Stimulated activated CD4-positive, alpha-beta T cell treated with anti-CD3 and anti-CD28 coated beads, Interleukin-2, amount 100 ng/mL, for 24 hours (primary cell): ENCODE measurements at regions not wholly inside any gene's neighbourhood (a gene's known extent, or its start where the extent isn't known, plus 50 kb on each side); places are given as distances from the start of the nearest gene placed in this dataset.

Source experiments
- DNase-seq, 2 donors: peaks; one replicate each; pipeline ENCODE4 v3.0.0-alpha.2; 2020

DNA sequence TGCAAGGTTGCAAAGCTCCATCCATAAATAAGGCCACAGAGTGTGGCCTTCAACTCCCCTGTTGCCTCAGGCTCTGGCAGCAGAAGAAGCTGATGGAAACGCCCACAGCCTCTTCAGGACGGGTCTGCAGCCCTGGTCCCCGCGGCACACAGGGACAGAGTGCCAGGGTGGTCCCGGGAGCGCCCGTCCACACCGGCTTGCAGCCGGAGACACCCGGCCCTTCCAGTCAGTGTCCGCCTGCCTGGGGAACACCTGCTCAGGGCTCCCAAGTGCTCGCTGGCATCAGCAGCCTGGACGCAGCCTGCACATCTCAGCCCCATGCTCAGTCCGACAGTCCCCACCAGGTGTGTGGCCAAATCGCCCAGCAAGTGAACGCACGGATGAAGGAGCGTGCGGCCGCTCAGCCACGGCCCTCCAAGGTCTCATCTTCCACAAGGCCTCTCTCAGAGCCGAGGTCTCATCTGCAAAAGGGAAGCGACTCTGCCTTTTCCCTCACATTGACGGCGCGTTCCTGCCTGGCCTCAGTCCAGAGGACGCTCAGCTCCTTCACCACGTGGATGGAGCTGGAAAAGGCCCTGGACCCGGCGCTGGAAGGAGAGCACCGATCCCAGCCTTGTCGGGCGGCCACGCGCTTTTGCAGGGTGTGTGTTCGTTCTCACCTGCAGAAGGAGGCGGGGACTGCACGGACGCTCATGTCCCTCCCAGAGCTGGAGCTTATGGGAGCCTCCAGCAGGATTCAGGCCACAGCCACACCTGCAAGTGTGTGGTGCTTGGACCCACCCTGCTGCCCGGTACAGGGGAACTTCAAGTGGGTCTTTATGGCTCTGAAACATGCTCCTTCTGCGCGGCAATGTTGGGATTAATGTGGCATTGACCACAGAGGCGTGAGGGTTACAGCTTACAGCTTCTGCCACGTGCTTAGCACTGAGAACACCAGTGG is 180.4 kb downstream of the DLL1 start:
- DNase-seq = peak in 1 of 2 donors; percentile 13

- DNase-seq = peak in 1 of 2 donors; percentile 2
Observed at GRCh38 chr6:170108890-170109587, 181.8 kb downstream of the DLL1 start.

GRCh38 chr6:170108456-170108855 is 182.4 kb downstream of the DLL1 start:
- DNase-seq = peak in 1 of 2 donors; percentile 11

GRCh38 chr6:170107606-170108222 is 183.2 kb downstream of the DLL1 start:
- DNase-seq = peak in 1 of 2 donors; percentile 0

DNA sequence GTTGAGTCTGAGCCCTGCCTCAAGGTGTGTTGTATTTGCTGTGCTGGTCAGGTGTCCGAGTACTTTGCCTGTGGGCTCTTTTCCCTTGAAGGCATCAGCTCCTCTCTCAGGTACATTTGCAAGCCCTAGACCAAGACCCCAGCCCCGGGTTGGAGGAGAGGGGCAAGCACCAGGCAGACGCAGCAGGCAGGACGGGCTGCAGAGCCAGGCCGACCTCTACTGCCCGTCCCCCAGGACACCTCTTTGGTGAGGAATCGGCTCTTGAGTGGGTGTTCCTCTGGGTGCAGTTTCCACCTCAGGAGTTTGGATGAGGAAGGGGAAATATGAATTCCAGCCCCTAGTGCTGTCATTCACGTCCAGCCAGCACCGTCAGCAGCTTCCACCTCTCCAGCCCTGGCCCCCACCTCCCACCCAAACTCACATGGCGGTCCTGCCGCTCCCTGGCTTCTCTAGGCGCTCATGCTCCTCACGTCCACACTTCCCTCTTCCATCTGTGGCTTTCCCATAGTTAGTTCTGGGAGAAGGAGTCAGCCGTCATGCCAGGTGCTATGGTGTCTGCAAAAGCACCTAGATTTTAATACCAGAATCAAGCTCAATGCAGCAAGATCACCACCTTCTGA is 183.9 kb downstream of the DLL1 start:
- DNase-seq = peak in 1 of 2 donors; percentile 1

DNA sequence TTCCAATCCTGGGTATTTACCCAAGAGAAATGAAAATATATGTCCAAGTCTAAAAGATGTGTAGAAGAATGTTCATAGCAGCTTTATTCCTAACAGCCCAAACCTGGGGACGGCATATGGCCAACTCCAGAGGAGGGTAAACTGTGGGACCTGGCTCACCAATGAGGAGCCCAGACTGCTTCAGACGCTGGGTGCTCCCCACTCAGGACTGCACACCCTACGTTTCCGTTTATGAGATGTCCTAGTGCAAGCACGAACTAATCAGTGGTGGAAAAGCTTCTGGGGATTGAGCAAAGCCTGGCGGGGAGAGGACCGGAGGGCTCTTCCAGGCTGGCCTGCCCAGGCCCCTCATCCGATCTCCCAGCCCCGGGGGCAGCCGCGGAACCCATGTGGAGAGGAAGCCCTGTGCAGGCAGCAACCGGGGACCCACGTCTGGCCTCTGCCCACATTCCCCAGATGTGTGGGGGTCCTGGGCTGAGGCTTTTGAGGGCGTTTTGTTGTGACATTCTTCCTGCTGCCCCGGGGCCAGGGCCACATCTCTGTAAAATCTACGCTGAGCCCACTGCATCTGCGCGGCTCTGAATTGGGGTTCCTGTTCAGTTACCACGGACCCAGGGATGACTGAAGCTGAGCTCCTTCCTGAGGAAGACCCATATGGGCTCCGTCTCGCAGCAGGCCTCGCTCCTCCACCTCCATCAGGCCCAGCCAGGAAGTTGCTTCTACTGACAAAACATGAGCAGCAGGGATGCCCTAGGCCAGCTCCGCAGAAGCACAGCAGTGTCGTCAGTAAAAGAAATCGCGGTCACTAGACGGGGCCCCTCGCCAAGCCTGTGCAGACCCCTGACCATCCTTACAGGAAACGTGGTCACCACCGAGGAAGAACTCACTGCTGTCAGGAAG is 188.0 kb downstream of the DLL1 start:
- DNase-seq = no peak

- DNase-seq = peak in 1 of 2 donors; percentile 12
Observed at GRCh38 chr6:170102038-170102437, 188.8 kb downstream of the DLL1 start.

DNA sequence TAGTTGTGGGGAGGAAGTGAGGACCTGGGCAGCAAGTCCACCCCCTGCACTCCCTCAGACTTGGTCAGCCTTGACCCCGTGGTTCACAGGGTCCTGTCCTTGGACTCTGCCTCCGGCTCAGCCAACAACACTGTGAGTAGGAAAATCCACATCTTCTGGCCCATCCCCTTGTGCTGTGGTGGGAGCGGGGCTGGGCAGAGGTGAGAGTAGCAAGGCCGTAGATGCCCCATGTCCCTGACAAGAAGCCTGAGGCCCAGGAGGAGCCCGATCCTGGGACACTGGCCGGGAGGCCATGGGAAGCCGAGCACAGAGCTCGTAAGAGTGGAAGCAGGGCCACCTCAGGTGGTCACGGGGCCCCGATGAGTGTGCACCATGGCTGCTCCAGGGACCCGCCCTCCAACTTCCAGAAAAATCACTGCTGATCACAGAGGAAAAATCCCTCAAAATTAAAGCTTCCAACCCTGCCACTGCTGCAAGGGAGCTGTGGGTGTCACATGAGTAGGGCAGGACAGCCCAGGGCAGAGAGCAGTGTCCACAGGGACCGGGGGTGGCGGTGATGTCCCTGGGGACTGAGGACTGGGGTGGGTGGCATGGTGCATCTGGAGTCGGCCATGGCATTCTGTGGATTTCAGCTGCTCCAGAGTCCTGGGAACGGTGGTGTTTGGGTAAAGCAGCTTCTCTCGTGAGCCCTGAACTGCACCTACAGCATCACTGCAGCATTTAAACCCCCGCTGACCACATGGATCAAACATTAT is 189.4 kb downstream of the DLL1 start:
- peak in 1 of 2 donors; percentile 7 for DNase-seq

DNA sequence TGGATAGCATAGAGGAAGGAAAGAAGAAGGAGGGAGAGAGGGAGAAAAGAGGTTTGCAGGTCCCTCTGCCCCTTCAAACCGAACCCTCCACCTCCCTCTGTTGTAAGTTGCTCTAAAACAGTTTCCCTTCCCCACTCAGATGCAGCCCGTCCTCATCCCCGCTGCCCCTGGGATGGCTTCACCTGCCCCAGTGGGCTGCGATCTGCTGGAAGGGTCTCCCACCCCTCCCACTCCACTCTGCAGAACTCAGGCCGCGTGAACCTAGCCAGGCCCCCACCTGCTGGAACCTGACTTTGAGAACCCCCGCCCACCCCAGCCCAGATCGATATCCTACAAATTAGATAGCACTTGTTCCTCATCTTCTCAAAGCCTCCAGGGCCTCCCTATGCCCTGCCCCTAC is 190.8 kb downstream of the DLL1 start:
- DNase-seq = peak in 1 of 2 donors; percentile 11

DNA sequence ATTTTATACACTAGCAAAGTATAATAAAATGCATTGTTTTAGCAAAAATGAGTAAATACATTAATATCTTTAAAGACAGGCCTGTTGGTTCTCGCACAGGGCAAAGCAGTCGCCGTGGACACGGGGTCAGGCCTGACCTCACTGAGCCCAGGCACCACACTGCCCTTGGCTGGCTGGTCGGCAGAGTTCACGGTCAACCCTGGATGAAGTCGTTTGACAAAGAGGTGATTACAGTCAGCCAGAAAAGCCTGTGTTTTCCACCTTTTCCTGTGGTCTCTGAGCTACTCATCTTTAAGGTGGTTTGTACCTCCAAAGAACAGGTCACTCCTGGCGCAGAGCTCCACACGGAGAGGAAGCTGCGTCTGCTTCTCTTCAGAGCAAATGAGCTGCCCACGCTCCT is 191.5 kb downstream of the DLL1 start:
- peak in 1 of 2 donors; percentile 4 for DNase-seq

- peak in 1 of 2 donors; percentile 8 for DNase-seq
Observed at GRCh38 chr6:170098428-170099170, 192.3 kb downstream of the DLL1 start.

- peak in 1 of 2 donors; percentile 12 for DNase-seq
Observed at GRCh38 chr6:170097505-170098427, 193.1 kb downstream of the DLL1 start.

DNA sequence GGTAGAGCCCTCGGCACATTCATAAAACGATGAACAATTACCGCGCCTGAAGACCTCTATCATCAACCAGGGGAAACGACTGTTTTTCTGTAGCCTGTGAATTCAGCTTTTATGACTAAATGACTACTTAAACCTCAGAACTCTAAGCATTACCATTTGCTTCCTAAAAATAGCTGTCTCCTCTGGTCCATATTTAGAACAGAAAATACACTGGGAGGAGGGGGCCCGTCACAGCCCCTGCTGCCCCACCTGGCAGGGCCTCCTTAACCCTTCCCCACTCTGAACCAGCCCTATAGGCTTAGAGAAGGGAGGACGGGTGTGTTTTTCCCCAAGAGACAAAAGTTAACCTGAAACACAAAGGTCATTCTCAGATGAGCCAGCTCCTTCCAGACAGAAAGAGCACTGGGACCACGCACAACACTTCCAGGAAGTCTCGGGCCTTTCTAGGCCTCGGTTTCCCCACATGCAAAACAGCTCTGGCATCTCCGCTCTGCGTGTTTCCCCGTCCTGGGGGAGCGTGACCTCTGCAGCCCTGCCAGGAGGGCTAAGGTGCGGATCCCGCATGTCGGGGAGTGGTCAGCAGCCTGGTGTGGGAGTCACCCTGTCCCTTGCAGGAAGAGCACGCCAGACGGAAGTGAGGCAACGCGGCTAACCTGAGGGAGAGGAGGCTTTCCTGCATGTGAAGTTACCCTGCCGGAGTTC is 193.9 kb downstream of the DLL1 start:
- no peak for DNase-seq

DNA sequence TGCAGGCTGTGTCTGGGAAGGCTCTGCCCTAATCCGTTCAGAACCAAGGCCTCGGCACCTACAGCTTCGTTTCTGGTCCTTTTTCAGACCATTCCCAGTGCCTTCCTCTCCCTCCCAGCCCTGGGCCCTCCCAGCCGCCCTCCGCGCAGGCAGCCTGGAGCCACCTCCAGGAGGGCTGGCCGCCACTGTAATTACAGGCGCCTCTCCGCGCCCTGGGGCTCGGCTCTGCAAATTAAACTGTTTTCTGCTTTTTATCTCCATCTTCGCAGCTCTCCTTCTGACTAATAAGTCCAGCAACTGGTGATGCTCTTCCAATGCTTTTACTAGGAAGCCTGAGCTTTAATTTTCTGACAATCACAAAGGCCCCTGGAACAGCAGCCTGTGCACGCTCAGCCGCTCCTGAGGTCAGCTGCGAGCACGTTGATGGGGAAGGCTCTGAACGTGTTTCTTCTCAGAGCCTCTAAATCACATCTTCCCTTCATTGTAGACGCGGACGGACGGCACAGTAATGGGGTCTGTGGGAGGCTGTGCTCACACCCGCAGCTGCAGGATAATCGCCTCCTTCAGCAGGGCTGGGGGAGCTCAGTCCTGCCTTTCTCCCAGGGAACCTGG is 194.6 kb downstream of the DLL1 start:
- peak in 1 of 2 donors; percentile 11 for DNase-seq

DNA sequence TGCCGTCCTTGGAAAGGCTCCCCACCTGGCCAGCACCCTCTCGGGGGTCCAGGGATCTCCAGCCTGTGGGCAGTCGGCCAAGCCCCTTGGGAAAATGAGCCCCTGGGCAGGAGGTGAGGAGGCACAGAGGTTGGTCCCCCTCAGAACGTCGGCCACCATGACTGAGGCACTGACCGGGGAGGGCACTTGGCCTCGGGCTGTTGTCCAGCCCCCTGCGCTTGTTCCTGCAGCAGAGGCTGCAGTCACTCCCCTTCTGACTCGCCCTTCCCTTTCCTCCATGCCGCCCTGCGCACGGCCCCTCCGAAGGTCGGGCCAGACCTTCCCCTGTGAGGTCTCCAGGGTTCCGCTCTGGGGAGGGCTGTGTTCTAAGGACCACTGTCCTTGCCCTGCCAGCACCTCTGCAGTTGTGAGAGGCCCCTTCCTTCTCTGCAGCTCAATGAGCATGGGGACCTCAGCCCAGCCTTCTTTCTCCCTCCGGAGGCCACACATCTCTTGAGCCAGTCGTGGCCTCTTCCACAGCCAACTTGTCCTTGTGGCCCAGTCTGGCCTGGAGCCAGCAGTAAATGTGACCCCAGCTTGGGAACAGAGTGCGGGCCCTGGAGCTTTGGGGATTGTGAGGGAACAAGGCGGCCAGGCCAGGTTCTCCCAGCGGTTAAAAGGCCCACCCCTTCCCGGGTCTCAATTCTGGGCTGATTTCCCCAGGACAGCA is 195.5 kb downstream of the DLL1 start:
- no peak for DNase-seq

GRCh38 chr6:170094686-170095272 is 196.1 kb downstream of the DLL1 start:
- DNase-seq = no peak
